Muscle of back (tissue), 3 donors: ENCODE measurements at regions not wholly inside any gene's neighbourhood (a gene's known extent, or its start where the extent isn't known, plus 50 kb on each side); places are given as distances from the start of the nearest gene placed in this dataset.
A peak's percentile ranks its signal among the peaks of the same experiment; 100 is the strongest.

Experiments
- DNase-seq, 3 donors: peaks; one replicate each; pipeline versions ENCODE4 v3.0.0 to v3.0.0-alpha.2; 2013

DNA sequence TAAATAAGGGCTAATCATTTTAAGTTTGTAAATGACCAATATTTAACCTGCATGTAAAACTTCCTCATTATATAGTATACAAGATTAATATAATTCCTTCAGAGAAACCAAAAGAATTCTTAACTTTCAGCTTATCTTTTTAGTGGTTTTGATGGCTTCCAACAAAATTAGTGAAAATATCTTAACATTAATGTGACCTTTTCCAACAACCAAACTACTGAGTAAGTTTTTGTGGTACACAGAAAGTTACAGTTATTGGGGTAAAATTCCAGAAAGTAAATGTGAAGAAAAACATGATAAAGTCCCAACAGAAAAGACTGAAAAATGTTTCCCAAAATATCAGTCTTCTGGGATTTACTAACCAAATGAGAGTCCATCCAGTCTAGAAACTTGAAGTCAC is 111.0 kb upstream of the PDE3A start:
- DNase-seq, result no peak

DNA sequence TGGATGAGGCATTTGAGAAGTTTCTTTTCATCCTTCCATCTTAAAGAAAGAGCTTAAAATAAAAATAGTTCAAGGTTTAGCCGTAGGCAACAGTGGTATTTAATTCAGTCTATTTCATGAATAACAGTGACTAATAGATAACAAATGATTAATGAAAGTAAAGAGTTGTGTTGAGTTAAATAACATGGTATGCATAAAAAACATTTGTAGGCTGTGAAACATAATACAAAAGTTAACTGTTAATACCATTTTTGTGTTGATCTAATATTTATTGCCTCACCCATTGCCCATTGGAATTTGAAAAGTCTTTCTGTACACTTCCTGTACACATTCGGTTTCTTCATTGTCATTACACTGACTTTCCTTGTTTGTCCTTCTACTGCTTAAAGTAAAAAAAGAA is 108.6 kb upstream of the PDE3A start:
- no peak for DNase-seq

DNA sequence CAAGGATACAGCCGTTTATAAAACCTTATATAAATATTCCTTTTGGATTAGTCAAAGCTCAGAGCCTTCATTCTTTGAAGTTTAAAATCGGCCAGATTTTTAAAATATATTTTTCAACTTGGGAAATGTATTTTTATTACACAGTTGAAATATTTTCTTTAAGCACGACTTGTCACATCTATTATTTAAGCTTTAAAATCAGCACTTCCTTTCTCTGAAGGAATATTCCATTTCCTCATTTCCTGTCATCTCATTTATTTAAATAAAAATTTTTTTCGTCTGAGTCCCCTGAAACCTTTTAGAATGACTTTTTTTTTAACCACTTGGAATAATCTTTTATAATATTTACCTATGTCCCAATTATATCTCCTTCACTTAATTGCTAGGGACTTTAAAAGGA is 107.5 kb upstream of the PDE3A start:
- DNase-seq, result no peak

DNA sequence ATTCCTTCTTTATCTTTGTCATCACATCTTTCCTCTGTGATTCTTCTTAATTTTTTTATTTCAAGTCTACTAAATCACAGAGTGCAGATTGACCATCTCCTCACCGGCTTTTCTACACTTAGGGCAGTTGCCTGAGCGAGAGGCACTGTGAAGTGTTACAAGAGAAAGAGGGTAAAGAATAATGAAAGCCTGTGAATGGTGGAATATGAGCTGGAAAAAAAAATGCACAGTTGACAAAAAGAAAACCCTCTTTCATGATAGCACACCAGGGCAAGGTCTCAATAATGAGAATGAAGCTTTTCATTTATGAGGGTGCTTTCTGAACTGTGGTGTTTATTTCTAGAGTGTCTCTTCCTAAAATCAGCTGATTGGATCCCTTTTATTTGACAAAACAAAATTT is 106.2 kb upstream of the PDE3A start:
- DNase-seq, result no peak

DNA sequence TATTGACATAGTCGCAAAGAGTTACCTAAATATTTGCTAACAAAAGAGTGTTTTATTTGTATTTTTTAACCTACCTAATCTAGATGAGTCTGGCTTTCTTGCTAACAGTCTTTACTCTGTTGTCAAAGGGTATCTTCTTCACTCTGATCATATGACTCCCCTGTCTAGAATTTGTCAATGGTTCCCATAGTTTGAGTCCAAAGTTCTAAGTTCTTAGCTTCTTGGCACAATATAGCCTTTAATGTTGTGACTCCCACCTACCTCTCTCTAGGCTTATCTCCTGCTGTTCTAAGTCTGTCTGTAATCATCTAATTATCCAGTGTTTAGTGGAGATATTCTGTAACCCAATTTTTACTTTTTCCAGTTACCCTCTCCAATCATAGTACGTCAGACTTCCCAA is 104.3 kb upstream of the PDE3A start:
- DNase-seq, result no peak

DNA sequence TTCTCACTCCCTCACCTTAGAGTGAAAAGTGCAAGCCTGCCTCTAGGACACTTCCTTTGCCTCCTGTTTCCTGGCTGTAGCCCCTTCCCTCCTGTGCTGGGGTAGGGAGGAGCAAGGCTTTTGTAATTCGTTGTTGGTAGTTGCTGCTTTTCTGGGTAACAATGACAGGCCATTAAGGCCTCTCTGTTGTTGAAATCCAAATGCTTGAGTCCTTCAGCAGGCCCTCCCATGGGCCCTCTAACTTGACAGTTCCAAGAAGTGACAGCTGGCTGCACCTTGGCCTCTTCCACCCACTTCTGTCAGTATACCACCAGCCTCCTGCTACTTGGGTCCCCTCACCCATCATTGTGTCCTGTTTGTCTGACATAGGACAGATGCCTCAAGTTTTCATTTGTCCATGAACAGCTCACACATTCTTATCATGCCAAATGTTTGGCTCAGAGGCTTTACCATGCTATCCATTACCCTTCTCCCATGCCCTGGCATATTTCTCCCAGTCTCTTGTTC is 103.7 kb upstream of the PDE3A start:
- no peak for DNase-seq

DNA sequence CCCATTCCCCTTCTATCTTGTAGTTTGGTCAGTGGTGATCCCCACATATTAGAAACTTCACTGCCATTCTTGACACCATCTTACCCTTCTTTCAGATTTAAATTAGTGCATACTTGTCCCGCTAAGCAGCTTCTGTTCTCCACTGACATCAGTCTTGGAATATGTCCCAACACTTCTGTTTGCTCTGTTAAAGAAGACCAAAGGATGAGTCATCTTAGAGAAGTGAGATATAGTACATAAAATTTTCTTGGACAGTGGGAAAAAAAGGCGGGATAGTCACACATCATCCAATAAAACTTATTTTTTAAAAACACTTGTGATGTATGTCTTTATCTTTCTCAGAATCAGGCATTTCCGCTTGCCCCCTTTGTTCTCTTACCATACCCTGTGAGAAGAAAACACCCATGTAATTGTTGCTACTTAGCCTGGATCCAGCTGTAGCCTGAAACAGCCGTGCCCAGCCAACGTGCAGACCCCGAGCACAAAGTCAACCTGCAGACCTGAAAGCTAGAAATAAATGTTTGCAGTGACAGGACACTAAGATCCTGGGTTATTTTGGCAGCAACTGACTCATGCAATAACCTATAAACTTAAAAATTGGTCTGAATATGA is 100.1 kb upstream of the PDE3A start:
- DNase-seq, result no peak

DNA sequence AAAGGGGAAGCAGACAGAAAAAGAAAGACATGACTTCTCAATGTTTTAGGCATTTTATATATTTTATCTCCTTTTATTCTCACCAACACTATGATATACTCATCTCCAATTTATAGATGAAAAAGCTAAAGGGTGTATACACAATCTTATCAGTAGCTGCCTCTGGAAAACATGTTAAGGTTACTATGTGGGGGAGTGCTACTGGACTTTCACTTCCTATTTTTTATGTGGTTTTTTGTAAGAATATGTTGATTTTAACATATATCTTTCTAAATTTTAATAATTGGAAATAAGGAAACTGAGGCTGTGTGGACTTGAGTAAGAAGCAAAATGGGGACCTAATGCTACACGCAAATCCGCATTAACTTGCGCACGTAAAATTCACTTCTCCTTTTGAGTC is 99.6 kb upstream of the PDE3A start:
- no peak for DNase-seq

DNA sequence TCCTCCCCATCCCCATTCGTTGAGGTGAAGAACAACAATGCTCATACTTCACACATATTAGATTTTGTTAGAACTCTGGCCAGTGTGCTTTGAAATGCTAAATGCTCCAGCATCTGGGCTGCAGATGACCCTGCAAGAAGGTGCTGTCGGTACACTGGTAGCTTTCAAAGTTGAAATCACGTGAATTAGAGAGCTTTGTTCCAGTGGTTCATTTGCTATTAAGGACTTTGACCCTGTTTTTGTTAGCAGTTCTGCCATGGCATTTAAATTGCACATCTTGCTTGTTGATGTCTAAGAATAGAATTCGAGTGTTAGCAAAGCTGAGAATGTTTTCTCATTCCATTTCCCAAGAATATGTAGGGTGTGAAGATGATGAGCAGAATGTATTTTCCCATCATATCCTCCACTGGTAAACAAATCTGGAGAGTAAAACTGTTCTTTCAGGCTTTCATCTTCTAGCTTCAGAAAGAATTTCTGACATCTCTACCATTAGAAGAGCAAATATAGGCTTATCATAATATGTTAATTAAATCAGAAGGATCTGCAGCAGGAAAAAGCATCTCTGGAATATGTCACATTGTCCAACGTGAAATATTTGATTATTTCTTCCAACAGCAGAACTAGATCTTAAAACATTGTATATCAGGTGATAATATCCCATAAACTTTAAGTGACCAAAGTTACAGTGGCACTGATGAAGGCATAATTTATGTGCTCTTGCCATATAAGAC is 98.8 kb upstream of the PDE3A start:
- DNase-seq, result no peak

DNA sequence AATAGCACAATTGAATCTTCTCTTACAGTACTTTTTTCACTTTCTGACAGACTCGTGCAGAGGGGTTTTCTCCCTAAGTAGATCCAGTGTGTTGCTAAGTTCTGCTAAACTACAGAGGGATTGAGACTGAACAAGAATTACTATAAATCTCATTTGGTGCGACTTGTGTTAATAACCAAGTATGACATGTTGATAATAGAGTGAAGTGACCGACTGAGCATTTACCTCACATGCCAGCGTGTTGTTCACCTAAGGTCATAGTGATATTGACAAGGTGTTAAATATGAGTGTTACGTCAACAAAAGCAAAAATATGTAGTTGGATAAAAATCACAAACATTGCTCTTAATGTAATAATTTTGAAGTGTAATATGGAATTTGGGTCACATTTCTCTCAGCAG is 97.8 kb upstream of the PDE3A start:
- DNase-seq, result no peak

DNA sequence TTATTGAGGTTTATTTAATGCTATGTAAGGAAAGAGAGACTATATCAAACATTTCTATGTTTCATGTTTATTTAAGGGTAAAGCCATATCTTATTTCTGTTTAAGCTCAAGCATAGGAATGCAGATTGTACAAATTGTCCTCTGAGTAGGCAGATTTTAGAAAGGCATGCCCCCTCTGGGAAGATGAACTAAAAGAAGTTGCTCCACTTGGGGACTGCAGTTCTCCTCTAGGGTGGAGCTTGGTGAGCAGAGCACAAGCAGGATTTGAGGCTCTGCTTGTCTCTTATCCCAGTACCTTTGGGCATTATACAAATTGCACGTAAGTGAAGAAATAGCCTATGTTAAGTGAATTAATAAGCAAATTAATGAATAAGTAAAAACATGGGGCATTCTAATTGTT is 96.2 kb upstream of the PDE3A start:
- no peak for DNase-seq

DNA sequence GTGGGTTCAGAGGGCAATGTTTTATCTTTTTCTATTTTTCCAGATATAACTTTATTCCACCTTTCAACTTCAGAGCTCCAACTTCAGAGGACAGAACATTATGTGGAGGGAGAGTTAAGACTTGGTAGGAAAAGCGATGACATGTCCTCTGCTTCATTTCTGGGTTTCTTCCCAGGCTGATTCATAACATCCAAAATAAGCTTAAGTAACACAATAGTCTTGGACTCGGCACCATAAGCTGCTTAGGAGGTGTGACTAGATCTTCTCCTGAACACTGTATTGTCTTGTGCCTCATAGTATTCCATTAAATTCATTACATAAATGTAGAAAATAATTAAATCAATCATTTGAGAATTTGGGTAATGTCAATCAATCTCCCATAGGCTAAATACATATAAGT is 95.5 kb upstream of the PDE3A start:
- peak; percentile 67 to 74 (median 70) for DNase-seq

DNA sequence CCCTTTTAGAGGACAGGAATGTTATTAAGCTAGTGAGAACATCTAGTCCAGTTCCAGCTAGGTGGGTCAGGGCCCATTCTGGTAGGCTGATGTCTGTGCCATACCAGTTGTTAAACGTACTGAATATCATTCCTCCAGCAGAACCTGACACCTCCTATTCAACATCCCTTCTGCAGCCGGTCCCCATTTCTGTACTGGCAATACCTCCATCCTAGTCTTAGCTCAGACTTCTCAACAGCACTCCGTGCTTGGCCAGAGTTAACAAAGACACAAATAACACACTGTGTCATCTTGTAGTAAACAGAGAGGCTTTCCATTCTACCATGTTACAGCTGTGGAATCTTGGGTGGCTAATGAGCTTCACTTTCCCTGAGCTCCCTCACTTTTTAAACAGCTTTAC is 94.3 kb upstream of the PDE3A start:
- no peak for DNase-seq

DNA sequence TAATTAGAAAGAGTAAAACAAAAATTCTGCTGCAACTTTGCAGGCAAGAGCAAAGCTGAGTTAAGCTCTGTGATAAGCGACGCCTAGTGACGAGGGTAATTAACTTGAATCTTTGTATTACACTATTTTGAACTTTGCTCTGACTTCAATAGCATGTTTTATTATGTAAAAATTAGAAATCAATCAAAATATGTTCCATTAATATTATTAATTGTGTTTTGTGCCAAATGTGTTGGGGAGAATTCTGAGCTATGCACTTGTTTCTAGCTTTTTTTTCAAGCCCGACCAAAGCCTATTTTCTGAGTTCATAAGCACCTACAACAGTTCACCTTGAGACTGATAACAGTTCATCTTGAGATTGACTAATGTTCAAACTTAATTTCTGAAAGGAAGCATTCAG is 90.1 kb upstream of the PDE3A start:
- no peak for DNase-seq

DNA sequence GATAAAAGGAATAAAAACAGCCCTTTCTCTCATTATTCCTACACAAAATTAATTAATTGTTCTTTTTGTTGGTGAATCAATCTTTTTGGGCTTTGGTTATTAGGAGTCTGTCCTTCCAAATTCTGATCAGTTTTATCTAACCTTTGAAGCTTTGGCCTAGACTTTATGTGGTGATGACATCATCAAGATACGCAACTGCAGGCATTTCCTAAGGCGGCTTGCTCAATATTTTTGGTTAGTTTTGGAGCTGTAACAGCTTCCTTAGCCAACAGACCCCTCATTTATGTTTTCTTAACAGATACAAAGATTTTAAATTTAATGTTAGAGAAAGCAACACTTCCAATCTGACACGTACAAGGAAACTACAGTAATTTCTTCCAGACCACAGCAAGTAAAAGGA is 87.8 kb upstream of the PDE3A start:
- no peak for DNase-seq

DNA sequence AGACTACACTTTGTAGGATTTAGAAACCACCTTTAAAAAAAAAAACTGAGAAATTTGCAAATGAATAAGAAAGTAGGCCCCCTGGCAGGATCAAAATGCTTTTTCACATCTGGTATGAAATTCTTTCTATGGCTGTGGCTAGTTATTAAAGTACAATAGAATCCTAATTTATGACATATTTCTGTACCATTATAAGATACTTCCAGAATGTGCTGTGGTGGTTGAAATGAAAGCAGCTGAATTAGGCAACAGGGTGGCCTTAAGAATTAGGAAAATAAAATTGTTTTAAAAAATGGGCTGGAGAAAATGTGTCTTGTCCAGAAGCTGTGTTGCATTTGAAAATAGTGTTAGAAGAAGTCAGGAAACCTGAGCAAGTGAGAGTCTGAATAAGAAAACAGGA is 85.9 kb upstream of the PDE3A start:
- no peak for DNase-seq

DNA sequence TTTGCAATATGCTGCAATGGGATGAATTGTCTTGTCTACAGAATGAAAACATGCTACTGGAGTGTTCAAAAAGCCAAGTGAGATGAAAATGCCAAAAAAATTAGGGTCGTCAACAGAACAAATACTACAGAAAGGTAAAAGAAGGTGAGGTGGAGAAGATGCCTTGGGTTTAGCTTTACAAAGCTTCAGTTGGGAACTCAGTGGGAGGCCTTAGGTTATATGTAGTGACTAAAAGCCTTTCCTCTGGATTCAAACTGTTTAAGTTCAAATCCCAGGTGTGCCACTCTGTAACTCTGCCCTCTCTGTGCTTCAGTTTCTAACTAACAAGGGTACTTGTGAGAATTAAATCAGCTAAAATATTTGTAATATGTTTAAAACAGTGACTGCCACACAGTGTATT is 84.9 kb upstream of the PDE3A start:
- DNase-seq, result no peak

DNA sequence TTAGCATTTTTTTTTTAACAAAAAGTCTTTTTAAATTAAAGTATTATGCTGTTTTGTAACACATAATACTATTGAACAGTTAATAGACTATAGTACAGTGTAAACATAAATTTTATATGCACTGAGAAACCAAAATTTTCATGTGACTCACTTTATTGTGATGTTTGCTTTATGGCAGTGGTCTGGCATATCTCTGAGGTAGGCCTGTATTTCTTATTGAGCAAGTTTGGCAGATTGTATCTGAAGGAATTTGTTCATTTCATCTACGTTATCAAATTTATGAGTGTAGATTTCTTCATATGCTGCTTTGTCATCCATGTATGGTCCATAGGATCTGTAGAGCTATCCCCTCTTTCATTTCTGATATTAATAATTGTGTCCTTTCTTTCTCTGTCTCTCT is 78.8 kb upstream of the PDE3A start:
- DNase-seq, result no peak

DNA sequence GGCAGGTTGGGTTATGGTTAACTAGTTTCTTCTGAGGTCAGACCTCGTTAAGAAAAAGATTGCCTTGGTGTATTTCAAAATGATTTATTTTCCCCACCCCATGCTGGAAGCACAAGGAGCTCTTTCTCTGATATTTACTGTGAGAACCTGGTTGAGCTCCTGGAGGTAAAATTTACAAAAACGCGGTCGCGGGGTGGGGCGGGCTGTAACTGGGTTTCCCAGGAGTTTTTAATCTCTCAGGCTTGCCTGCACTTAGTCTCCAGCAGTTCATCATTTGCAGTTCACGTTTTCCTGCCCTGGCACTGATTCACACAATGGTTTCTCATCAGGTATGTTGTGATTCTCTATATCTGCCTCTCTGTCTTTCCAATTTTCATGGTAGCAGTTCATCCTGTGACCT is 67.9 kb upstream of the PDE3A start:
- DNase-seq, result no peak

DNA sequence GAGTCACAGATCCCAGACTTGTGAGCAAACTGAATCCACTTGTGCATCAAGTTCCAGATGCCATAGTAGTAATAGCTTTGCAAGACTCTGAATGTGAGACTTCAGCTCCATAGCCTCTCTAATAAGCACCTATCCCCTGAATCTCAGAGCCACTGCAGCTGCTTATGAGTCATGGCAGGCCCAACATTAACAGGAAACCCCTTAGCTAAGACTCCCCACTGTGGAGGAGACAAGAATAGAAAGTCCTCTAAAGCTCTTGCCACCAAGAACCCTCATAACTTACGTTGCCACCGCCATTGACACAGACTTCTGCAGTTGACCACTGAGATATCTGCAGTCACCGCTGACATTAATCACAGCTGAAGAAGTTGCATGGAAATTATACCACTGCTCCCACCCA is 62.9 kb upstream of the PDE3A start:
- no peak for DNase-seq

DNA sequence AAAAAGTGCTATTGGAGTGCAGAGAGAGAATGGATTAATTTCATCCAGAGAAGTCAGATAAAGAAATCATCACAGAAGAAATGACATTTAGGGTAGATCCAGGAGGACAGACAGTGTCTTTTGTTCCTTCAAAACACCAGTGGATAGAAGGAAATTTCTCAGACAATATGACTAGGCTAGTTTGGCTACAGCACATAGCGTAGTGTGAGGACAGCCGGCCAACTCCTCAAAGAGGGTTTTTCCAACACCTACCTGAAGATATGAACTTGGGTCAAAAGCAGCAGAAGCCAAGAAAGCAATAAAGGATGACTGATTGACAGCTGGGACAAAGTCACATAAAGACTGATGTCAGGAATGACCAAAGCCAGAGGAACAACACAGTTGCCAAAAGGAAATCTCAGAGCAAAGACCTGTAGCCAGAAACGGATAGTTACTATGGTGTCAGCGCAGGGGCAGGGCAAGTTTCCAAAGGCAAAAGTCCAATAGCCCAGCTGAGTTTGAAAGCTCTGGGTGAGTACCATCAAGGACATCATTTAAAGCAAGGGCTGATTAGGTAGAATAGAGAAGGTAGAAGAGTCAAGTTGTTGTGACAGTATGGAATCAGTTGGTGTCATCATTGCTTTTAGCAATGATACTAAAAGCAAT is 58.7 kb upstream of the PDE3A start:
- DNase-seq, result peak in 1 of 3 donors; percentile 20

DNA sequence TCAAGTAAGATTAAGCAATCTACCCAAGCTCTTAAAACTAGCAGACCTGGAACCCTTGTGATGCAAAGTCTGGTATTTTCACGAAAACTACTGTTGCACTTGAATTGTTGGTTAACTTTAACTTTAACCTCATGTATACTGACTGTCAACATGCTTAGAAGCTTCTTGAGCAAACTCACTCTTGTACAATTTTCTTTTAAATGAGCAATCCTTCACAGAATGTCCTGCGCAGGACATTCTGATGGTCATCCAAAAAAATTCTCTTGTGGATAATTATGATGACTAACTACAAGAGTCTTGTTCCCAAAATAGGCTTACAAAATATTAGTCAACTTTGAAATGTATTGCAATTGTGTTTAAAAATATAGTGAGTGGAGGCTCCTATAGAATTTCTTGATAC is 54.0 kb upstream of the PDE3A start:
- DNase-seq, result peak; percentile 66 to 83 (median 73)

DNA sequence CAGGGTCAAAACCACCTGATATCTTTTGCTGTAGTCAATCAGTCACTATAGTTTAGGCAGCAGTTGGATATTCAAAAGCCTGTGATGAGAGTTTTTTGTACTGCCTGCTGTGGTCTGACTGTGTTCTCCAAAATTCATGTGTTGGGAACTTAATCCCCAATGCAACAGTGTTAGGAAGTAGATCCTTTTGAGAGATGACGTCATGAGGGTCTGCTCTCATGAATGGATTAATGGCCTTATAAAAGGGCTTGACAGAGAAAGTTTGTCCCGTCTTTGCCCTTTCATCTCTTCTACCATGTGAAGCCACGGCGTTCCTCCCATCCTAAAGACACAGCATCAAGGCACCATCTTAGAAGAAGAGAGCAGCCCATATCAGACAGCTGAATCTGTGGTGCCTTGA is 50.8 kb upstream of the PDE3A start:
- DNase-seq, result no peak
